H1 (cell line): ENCODE measurements at regions not wholly inside any gene's neighbourhood (a gene's known extent, or its start where the extent isn't known, plus 50 kb on each side); places are given as distances from the start of the nearest gene placed in this dataset.

Source experiments
- CTCF ChIA-PET: fragments of 300-600 bp; sonication (Branson Sonifier 250); formaldehyde crosslinking; loops from one replicate; lab custom pipeline; 2021; ENCODE audit not compliant: partially characterized antibody; lab: Charles Lee
- POLR2A ChIA-PET: fragments of 300-600 bp; sonication (Branson Sonifier 250); formaldehyde crosslinking; loops from one replicate; lab custom pipeline; 2021; ENCODE audit warnings: inconsistent platforms; ENCODE audit not compliant: partially characterized antibody; lab: Charles Lee
- DNase-seq, 2 experiments: peaks; one replicate each; pipeline versions ENCODE4 v3.0.0 to v3.0.0-alpha.2; 2010 to 2022; ENCODE audit warnings: low spot score in 2 of 2, low read depth in 1 of 2, mixed read lengths in 1 of 2
- FAIRE-seq: peaks from 2 replicates; lab custom pipeline; 2011; peaks lifted over from hg19 to GRCh38; lab: Jason Lieb, UNC
- H2AFZ ChIP-seq: 2 replicates; pipeline ENCODE4 v1.8.1; 2012; ENCODE audit warnings: low read length, inconsistent platforms
- H2AK5ac ChIP-seq: 2 replicates; pipeline ENCODE4 v1.6.1; 2013; ENCODE audit warnings: low read depth, low read length
- H2BK120ac ChIP-seq: replicated peaks from 2 replicates; pipeline ENCODE3; 2013; ENCODE audit warnings: low read depth, low read length, inconsistent platforms
- H2BK12ac ChIP-seq: 2 replicates; pipeline ENCODE4 v1.6.1; 2013; ENCODE audit warnings: low read depth, low read length
- H2BK15ac ChIP-seq: 2 replicates; pipeline ENCODE4 v1.6.1; 2013; ENCODE audit warnings: low read length
- H2BK20ac ChIP-seq: 2 replicates; pipeline ENCODE4 v1.6.1; 2013; ENCODE audit warnings: low read length
- H2BK5ac ChIP-seq: 2 replicates; pipeline ENCODE4 v1.6.1; 2013; ENCODE audit warnings: low read depth, low read length
- H3K14ac ChIP-seq: 2 replicates; pipeline ENCODE4 v1.6.1; 2013; ENCODE audit warnings: inconsistent platforms; ENCODE audit not compliant: insufficient read length
- H3K18ac ChIP-seq: 2 replicates; pipeline ENCODE4 v1.6.1; 2013; ENCODE audit warnings: low read length; ENCODE audit errors: extremely low read depth
- H3K23ac ChIP-seq: 2 replicates; pipeline ENCODE4 v1.6.1; 2013; ENCODE audit warnings: inconsistent platforms; ENCODE audit not compliant: insufficient read length
- H3K23me2 ChIP-seq: 2 replicates; pipeline ENCODE4 v1.6.1; 2013; ENCODE audit warnings: low read depth, low read length
- H3K27ac ChIP-seq: 2 replicates; pipeline ENCODE4 v1.6.1; 2011; ENCODE audit warnings: low read depth, low read length, inconsistent platforms
- H3K27me3 ChIP-seq, 4 experiments: replicated peaks in 1 of 4; 1 replicate in 1 of 4; 2 replicates in 3 of 4; pipeline versions ENCODE4 v1.6.1 to v1.8.1; 2011 to 2013; ENCODE audit warnings: low read length in 3 of 4, mild to moderate bottlenecking in 3 of 4, inconsistent platforms in 2 of 4, mixed read lengths in 2 of 4, moderate library complexity in 1 of 4; ENCODE audit not compliant: control insufficient read depth in 3 of 4, insufficient read depth in 3 of 4; ENCODE audit errors: extremely low read depth in 1 of 4
- H3K36me3 ChIP-seq, 4 experiments: 2 replicates each; pipeline versions ENCODE4 v1.6.1 to v1.8.1; 2011 to 2013; ENCODE audit warnings: mild to moderate bottlenecking in 4 of 4, low read length in 3 of 4, moderate library complexity in 2 of 4, control low read depth in 1 of 4, inconsistent platforms in 1 of 4; ENCODE audit not compliant: insufficient read depth in 4 of 4, control insufficient read depth in 2 of 4
- H3K4ac ChIP-seq: replicated peaks from 2 replicates; pipeline ENCODE3; 2013; ENCODE audit warnings: low read length, low read depth, mixed read lengths, inconsistent platforms; ENCODE audit not compliant: insufficient read length
- H3K4me1 ChIP-seq, 4 experiments: replicated peaks in 1 of 4; 1 replicate in 1 of 4; 2 replicates in 3 of 4; pipeline versions ENCODE4 v1.6.1 to v1.8.1; 2011 to 2013; ENCODE audit warnings: low read length in 3 of 4, inconsistent platforms in 2 of 4, mixed read lengths in 1 of 4; ENCODE audit not compliant: insufficient read depth in 4 of 4, control insufficient read depth in 3 of 4
- H3K4me2 ChIP-seq, 2 experiments: 2 replicates each; pipeline versions ENCODE4 v1.6.1 to v1.8.1; 2011 to 2013; ENCODE audit warnings: low read depth in 2 of 2, low read length in 2 of 2, control low read depth in 1 of 2, inconsistent platforms in 1 of 2, mild to moderate bottlenecking in 1 of 2; ENCODE audit not compliant: insufficient read depth in 1 of 2
- H3K4me3 ChIP-seq, 4 experiments: fragments of 200-600, 300-600 bp in 1 of 4; sonication (generic), shearing (Covaris generic), sonication (Bioruptor Twin) in 1 of 4; 2 replicates each; pipeline versions ENCODE4 v1.5.1 to v1.8.1; 2011 to 2016; ENCODE audit warnings: low read length in 4 of 4, low read depth in 3 of 4, control low read depth in 2 of 4, inconsistent platforms in 2 of 4, mild to moderate bottlenecking in 2 of 4, mixed read lengths in 1 of 4, moderate library complexity in 1 of 4; ENCODE audit not compliant: insufficient read depth in 2 of 4; ENCODE audit errors: extremely low read depth in 1 of 4
- H3K56ac ChIP-seq: replicated peaks from 2 replicates; pipeline ENCODE3; 2013; ENCODE audit warnings: low read depth, mild to moderate bottlenecking, mixed read lengths, low read length, inconsistent platforms; ENCODE audit not compliant: insufficient read length
- H3K79me1 ChIP-seq: 2 replicates; pipeline ENCODE4 v1.6.1; 2013; ENCODE audit warnings: low read depth, low read length, control low read depth
- H3K79me2 ChIP-seq, 2 experiments: 2 replicates each; pipeline versions ENCODE4 v1.6.1 to v1.8.1; 2012 to 2013; ENCODE audit warnings: low read length in 2 of 2, mild to moderate bottlenecking in 2 of 2, inconsistent platforms in 1 of 2; ENCODE audit not compliant: insufficient read depth in 2 of 2, control insufficient read depth in 1 of 2
- H3K9ac ChIP-seq, 4 experiments: replicated peaks in 1 of 4; 1 replicate in 1 of 4; 2 replicates in 3 of 4; pipeline versions ENCODE4 v1.6.1 to v1.8.1; 2011 to 2013; ENCODE audit warnings: low read depth in 3 of 4, low read length in 3 of 4, control low read depth in 2 of 4, mild to moderate bottlenecking in 2 of 4, moderate library complexity in 2 of 4, inconsistent platforms in 1 of 4; ENCODE audit errors: extremely low read depth in 1 of 4
- H3K9me3 ChIP-seq, 2 experiments: 2 replicates each; pipeline versions ENCODE4 v1.6.1 to v1.8.1; 2012 to 2013; ENCODE audit warnings: mild to moderate bottlenecking in 2 of 2, moderate library complexity in 2 of 2, control low read depth in 1 of 2, inconsistent platforms in 1 of 2, low read depth in 1 of 2, low read length in 1 of 2, mixed read lengths in 1 of 2; ENCODE audit not compliant: insufficient read depth in 2 of 2
- H4K20me1 ChIP-seq, 2 experiments: replicated peaks in 1 of 2; 2 replicates each; pipeline versions ENCODE3 to v1.8.1; 2011 to 2013; ENCODE audit warnings: inconsistent platforms in 2 of 2, low read length in 2 of 2, mild to moderate bottlenecking in 1 of 2; ENCODE audit not compliant: insufficient read depth in 2 of 2, control insufficient read depth in 1 of 2
- H4K5ac ChIP-seq: 2 replicates; pipeline ENCODE4 v1.6.1; 2013; ENCODE audit warnings: low read length, low read depth, mixed read lengths, inconsistent platforms; ENCODE audit not compliant: insufficient read length
- H4K8ac ChIP-seq: 2 replicates; pipeline ENCODE4 v1.8.0; 2013; ENCODE audit warnings: mild to moderate bottlenecking, moderate library complexity, low read length, inconsistent platforms; ENCODE audit not compliant: insufficient read depth; ENCODE audit errors: extremely low read depth
- H4K91ac ChIP-seq: replicated peaks from 2 replicates; pipeline ENCODE3; 2013; ENCODE audit warnings: low read length, mixed read lengths, inconsistent platforms; ENCODE audit not compliant: insufficient read length
- ASH2L ChIP-seq: fragments of 200-600, 300-600 bp; sonication (generic); IDR thresholded peaks from one replicate; pipeline ENCODE4 v1.7.1; 2017; ENCODE audit warnings: low read length
- BACH1 ChIP-seq: IDR thresholded peaks from 2 replicates; pipeline ENCODE4 v1.6.1; 2012; ENCODE audit warnings: low read length, improper control_type of control experiment
- BRCA1 ChIP-seq: IDR thresholded peaks from 2 replicates; pipeline ENCODE4 v1.6.1; 2012; ENCODE audit warnings: low read depth, low read length, improper control_type of control experiment
- CTBP2 ChIP-seq: IDR thresholded peaks from 2 replicates; pipeline ENCODE4 v1.7.0; 2011; ENCODE audit warnings: borderline replicate concordance, mild to moderate bottlenecking, moderate library complexity, mixed read lengths, low read length; ENCODE audit not compliant: insufficient read depth, insufficient read length
- EGR1 ChIP-seq: IDR thresholded peaks from 2 replicates; pipeline ENCODE4 v1.6.1; 2011; ENCODE audit warnings: low read depth, low read length, borderline replicate concordance
- FOSL1 ChIP-seq: IDR thresholded peaks from 2 replicates; pipeline ENCODE4 v1.6.1; 2011; ENCODE audit warnings: mild to moderate bottlenecking, low read depth, low read length, moderate library complexity; ENCODE audit not compliant: insufficient read depth
- GTF2F1 ChIP-seq: IDR thresholded peaks from 2 replicates; pipeline ENCODE4 v1.6.1; 2012; ENCODE audit warnings: low read depth, low read length, improper control_type of control experiment, borderline replicate concordance
- NRF1 ChIP-seq: IDR thresholded peaks from 2 replicates; pipeline ENCODE4 v1.6.1; 2011; ENCODE audit warnings: mild to moderate bottlenecking, low read depth, low read length, improper control_type of control experiment
- POLR2AphosphoS5 ChIP-seq: IDR thresholded peaks from 2 replicates; pipeline ENCODE4 v1.6.1; 2011; ENCODE audit warnings: low read depth, low read length
- SIN3A ChIP-seq, 2 experiments: IDR thresholded peaks in 1 of 2; conservative IDR thresholded peaks in 1 of 2; 2 replicates each; pipeline ENCODE4 v1.6.1; 2011 to 2012; ENCODE audit warnings: low read length in 2 of 2, improper control_type of control experiment in 1 of 2, low read depth in 1 of 2, mild to moderate bottlenecking in 1 of 2
- SIRT6 ChIP-seq: IDR thresholded peaks from one replicate; pipeline ENCODE4 v1.7.1; 2012; ENCODE audit warnings: low read length, inconsistent platforms
- SP2 ChIP-seq: IDR thresholded peaks from 2 replicates; pipeline ENCODE4 v1.6.1; 2012; ENCODE audit warnings: mild to moderate bottlenecking, low read length, inconsistent platforms
- SRF ChIP-seq: IDR thresholded peaks from 2 replicates; pipeline ENCODE4 v1.6.1; 2011; ENCODE audit warnings: mild to moderate bottlenecking, low read depth, low read length, moderate library complexity
- SUZ12 ChIP-seq: fragments of 200-600 bp; sonication (generic); IDR thresholded peaks from 2 replicates; pipeline ENCODE4 v1.6.1; 2012; ENCODE audit warnings: mild to moderate bottlenecking, inconsistent platforms, low read length, moderate library complexity, mixed read lengths
- TBP ChIP-seq: IDR thresholded peaks from 2 replicates; pipeline ENCODE4 v1.6.1; 2011; ENCODE audit warnings: low read depth, low read length, improper control_type of control experiment
- ZNF274 ChIP-seq: IDR thresholded peaks from 2 replicates; pipeline ENCODE4 v1.7.0; 2012; ENCODE audit warnings: low read length, borderline replicate concordance; ENCODE audit errors: extremely low read depth
- WGBS, 2 experiments: shearing (Covaris generic) in 1 of 2; methylation state at CpG; one replicate each; pipeline versions ENCODE4 v1.1.6 to v1.1.7; 2013 to 2015; ENCODE audit warnings: low lambda C conversion rate in 2 of 2, mixed read lengths in 2 of 2, inconsistent platforms in 1 of 2, low coverage in 1 of 2, missing lambda C conversion rate in 1 of 2; ENCODE audit not compliant: insufficient replicate concordance in 2 of 2, insufficient coverage in 1 of 2, insufficient read length in 1 of 2; ENCODE audit errors: extremely low coverage in 1 of 2, missing lambda C conversion rate in 1 of 2; 5-methylcytosine and 5-hydroxymethylcytosine counted together

DNA sequence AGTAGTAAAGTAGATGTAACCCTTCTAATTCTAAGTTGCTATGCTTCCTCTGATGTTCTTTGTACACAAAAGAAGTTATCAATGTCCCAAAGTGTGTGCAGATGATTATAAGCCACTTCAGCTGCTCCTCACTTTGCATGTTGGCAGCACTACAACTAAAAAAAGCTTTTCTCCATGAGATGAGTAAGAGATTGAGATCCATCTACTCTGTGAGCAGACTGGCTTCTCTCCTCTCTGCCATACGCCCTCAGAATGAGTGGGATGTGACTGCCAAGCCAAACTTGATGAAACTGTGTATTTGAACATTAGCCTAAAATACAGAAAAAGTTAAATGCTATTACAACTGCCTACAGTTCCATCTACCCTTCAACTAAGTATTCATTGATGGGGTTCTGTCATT is 102.9 kb upstream of the ETV1 start:
- CTCF ChIA-PET, result interaction anchor here (1.0 kb wide), 1 partner anchor 140 kb away, joined by 4 read pairs; no protein-coding TSS in a partner anchor
- WGBS, 2 experiments, result 78% methylated on average over 1 of the region's 1 CpG; no CpG with 5 or more reads in 1 of the 2 experiments
- no peak for FAIRE-seq
- TF ChIP-seq CTBP2 (no peak), ASH2L (no peak), SRF (no peak), SUZ12 (no peak), EGR1 (no peak), SP2 (no peak), BACH1 (no peak), NRF1 (no peak), FOSL1 (no peak), GTF2F1 (no peak), SIN3A (conservative IDR thresholded peaks at IDR 0.05 in 1 of 2, IDR thresholded peaks at IDR 0.05 in 1 of 2; ENCODE audit: low read depth in 1 of 2, low read length in 2 of 2) (no peak), BRCA1 (no peak), ZNF274 (no peak), TBP (no peak), POLR2AphosphoS5 (no peak), SIRT6 (no peak)

More for the DNA sequence above, 102.9 kb upstream of the ETV1 start:
- no peak overlapping the region for H2BK15ac ChIP-seq
- H2AFZ ChIP-seq, result no peak overlapping the region
- H4K20me1 ChIP-seq, result no peaks in the 10 kb centered on the region
- H3K79me2 ChIP-seq, result no peaks in the 10 kb centered on the region
- H2BK12ac ChIP-seq, result no peak overlapping the region
- no peak overlapping the region for H3K27ac ChIP-seq
- H2BK20ac ChIP-seq, result no peak overlapping the region
- H3K4me2 ChIP-seq, result no peak overlapping the region
- H2BK120ac ChIP-seq, result no peak overlapping the region
- no peak for DNase-seq
- no peak overlapping the region for H3K18ac ChIP-seq
- H3K4ac ChIP-seq, result no peak overlapping the region
- no peak overlapping the region for H2AK5ac ChIP-seq
- no peaks in the 10 kb centered on the region for H3K9me3 ChIP-seq
- H3K4me1 ChIP-seq, result no peaks in the 10 kb centered on the region
- no peaks in the 10 kb centered on the region for H3K79me1 ChIP-seq
- no peak overlapping the region for H2BK5ac ChIP-seq
- H3K56ac ChIP-seq, result no peak overlapping the region
- H3K9ac ChIP-seq, result no peak overlapping the region
- no peaks in the 10 kb centered on the region for H3K36me3 ChIP-seq
- no peak overlapping the region for H4K5ac ChIP-seq
- no peak overlapping the region for H4K91ac ChIP-seq
- H3K27me3 ChIP-seq, result no peaks in the 10 kb centered on the region
- H3K23ac ChIP-seq, result no peak overlapping the region
- H3K23me2 ChIP-seq, result no peaks in the 10 kb centered on the region
- H3K4me3 ChIP-seq, result no peak overlapping the region
- no peak overlapping the region for H4K8ac ChIP-seq
- POLR2A ChIA-PET, result no interaction called here
- H3K14ac ChIP-seq, result no peak overlapping the region
